ENCODE measurements at regions not wholly inside any gene's neighbourhood (a gene's known extent, or its start where the extent isn't known, plus 50 kb on each side); places are given as distances from the start of the nearest gene placed in this dataset.

DNA sequence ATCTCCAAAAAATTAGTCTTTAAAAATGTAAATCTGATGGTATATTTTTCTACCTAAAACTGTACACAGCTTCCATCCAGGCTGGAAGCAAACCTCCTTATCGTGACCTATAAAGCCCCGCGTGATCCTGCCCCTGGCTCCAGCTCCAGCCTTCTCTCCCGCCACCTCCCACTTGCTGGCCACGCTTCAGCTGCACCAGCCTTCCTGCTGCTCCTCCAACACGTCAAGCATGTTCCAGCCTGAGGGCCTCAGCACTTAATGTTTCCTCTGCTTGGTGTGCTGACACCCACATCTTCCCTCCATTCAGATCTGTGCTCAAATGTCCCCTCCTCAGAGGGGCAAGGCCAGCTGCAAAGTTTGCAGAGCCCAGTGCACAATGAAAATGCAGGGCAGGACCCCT, 123.5 kb upstream of the MAGI3 start:
- TF ChIP-seq, protein P1, sequence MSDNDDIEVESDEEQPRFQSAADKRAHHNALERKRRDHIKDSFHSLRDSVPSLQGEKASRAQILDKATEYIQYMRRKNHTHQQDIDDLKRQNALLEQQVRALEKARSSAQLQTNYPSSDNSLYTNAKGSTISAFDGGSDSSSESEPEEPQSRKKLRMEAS (IDR thresholded peaks at IDR 0.05), result no peak
- TF ChIP-seq, protein P2, sequence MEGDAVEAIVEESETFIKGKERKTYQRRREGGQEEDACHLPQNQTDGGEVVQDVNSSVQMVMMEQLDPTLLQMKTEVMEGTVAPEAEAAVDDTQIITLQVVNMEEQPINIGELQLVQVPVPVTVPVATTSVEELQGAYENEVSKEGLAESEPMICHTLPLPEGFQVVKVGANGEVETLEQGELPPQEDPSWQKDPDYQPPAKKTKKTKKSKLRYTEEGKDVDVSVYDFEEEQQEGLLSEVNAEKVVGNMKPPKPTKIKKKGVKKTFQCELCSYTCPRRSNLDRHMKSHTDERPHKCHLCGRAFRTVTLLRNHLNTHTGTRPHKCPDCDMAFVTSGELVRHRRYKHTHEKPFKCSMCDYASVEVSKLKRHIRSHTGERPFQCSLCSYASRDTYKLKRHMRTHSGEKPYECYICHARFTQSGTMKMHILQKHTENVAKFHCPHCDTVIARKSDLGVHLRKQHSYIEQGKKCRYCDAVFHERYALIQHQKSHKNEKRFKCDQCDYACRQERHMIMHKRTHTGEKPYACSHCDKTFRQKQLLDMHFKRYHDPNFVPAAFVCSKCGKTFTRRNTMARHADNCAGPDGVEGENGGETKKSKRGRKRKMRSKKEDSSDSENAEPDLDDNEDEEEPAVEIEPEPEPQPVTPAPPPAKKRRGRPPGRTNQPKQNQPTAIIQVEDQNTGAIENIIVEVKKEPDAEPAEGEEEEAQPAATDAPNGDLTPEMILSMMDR (IDR thresholded peaks at IDR 0.05), result no peak
- TF ChIP-seq JUNB (IDR thresholded peaks at IDR 0.05) (no peak), MAFK (IDR thresholded peaks at IDR 0.05; ENCODE audit: partially characterized antibody) (no peak), POLR2A (IDR thresholded peaks at IDR 0.05; ENCODE audit: low read length) (no peak), HDAC2 (IDR thresholded peaks at IDR 0.05) (no peak), PHF8 (IDR thresholded peaks at IDR 0.05; ENCODE audit: borderline replicate concordance, low read depth) (no peak), CBX2 (IDR thresholded peaks at IDR 0.05; ENCODE audit: borderline replicate concordance, low read depth) (no peak), CHD4 (IDR thresholded peaks at IDR 0.05; ENCODE audit: borderline replicate concordance) (no peak)
- TF ChIP-seq, protein P3, sequence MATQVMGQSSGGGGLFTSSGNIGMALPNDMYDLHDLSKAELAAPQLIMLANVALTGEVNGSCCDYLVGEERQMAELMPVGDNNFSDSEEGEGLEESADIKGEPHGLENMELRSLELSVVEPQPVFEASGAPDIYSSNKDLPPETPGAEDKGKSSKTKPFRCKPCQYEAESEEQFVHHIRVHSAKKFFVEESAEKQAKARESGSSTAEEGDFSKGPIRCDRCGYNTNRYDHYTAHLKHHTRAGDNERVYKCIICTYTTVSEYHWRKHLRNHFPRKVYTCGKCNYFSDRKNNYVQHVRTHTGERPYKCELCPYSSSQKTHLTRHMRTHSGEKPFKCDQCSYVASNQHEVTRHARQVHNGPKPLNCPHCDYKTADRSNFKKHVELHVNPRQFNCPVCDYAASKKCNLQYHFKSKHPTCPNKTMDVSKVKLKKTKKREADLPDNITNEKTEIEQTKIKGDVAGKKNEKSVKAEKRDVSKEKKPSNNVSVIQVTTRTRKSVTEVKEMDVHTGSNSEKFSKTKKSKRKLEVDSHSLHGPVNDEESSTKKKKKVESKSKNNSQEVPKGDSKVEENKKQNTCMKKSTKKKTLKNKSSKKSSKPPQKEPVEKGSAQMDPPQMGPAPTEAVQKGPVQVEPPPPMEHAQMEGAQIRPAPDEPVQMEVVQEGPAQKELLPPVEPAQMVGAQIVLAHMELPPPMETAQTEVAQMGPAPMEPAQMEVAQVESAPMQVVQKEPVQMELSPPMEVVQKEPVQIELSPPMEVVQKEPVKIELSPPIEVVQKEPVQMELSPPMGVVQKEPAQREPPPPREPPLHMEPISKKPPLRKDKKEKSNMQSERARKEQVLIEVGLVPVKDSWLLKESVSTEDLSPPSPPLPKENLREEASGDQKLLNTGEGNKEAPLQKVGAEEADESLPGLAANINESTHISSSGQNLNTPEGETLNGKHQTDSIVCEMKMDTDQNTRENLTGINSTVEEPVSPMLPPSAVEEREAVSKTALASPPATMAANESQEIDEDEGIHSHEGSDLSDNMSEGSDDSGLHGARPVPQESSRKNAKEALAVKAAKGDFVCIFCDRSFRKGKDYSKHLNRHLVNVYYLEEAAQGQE (IDR thresholded peaks at IDR 0.05), result no peak
- TF ChIP-seq, protein P4, sequence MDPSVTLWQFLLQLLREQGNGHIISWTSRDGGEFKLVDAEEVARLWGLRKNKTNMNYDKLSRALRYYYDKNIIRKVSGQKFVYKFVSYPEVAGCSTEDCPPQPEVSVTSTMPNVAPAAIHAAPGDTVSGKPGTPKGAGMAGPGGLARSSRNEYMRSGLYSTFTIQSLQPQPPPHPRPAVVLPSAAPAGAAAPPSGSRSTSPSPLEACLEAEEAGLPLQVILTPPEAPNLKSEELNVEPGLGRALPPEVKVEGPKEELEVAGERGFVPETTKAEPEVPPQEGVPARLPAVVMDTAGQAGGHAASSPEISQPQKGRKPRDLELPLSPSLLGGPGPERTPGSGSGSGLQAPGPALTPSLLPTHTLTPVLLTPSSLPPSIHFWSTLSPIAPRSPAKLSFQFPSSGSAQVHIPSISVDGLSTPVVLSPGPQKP (IDR thresholded peaks at IDR 0.05; ENCODE audit: low read depth, low read length), result no peak
